Ishikawa (cell line): ENCODE measurements at regions not wholly inside any gene's neighbourhood (a gene's known extent, or its start where the extent isn't known, plus 50 kb on each side); places are given as distances from the start of the nearest gene placed in this dataset.

Experiments used
- CEBPB ChIP-seq: IDR thresholded peaks from 2 replicates; pipeline ENCODE4 v1.6.1; 2012
- CREB1 ChIP-seq: IDR thresholded peaks from 2 replicates; pipeline ENCODE4 v1.6.1; 2012; ENCODE audit warnings: low read depth
- EP300 ChIP-seq: IDR thresholded peaks from 2 replicates; pipeline ENCODE4 v1.6.1; 2012; ENCODE audit warnings: borderline replicate concordance
- FOXM1 ChIP-seq: IDR thresholded peaks from 2 replicates; pipeline ENCODE4 v1.6.1; 2012; ENCODE audit warnings: low read depth, borderline replicate concordance
- RAD21 ChIP-seq: IDR thresholded peaks from 2 replicates; pipeline ENCODE4 v1.6.1; 2012; ENCODE audit warnings: low read depth
- TAF1 ChIP-seq: IDR thresholded peaks from 2 replicates; pipeline ENCODE4 v1.6.1; 2012; ENCODE audit warnings: low read depth, mild to moderate bottlenecking
- ZBTB7A ChIP-seq: IDR thresholded peaks from 2 replicates; pipeline ENCODE4 v1.6.1; 2012; ENCODE audit warnings: low read depth
- TF ChIP-seq, protein P1 (sequence below): IDR thresholded peaks from 2 replicates; pipeline ENCODE4 v1.6.1; 2012

DNA sequence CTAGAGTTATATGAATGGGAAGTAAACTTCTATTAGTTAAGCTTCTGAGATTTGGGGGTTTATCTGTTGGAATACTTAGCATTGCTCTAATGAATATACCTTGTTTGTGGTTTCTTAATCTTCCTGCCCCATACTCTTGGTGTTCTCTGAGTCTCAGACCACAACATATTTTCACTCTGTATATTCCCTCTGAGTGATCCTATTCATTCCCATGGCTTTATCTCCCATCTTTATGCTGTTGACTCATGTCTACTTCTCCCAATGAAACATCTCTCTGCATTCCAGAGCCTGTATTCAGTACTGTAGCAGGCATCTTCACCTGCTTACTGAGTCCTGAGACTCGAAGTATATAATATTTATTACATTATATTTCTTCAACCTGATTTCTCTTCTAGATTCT is 283.7 kb upstream of the MAP3K7 start:
- TF ChIP-seq, protein P1, sequence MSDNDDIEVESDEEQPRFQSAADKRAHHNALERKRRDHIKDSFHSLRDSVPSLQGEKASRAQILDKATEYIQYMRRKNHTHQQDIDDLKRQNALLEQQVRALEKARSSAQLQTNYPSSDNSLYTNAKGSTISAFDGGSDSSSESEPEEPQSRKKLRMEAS, result no peak
- TF ChIP-seq EP300 (no peak), CEBPB (no peak), RAD21 (no peak), TAF1 (no peak), CREB1 (no peak), ZBTB7A (no peak), FOXM1 (no peak)
